B cell (primary cell): ENCODE measurements at regions not wholly inside any gene's neighbourhood (a gene's known extent, or its start where the extent isn't known, plus 50 kb on each side); places are given as distances from the start of the nearest gene placed in this dataset.
"Not testable (repeated sequence)": the region's sequence is repeated elsewhere in the genome, so short reads cannot be mapped to it uniquely, and the experiment has no call there.

ENCODE experiments used
- ATAC-seq: fragments of 200-7000 bp; cut with Tn5 transposase; one replicate; pipeline ENCODE4 v1.10.0; 2021; ENCODE audit warnings: low read depth, mild to moderate bottlenecking, moderate number of reproducible peaks, moderate library complexity
- CTCF ChIA-PET: fragments of 350-600 bp; sonication (Branson Sonifier 250); formaldehyde crosslinking; loops from one replicate; lab custom pipeline; 2021; ENCODE audit warnings: antibody characterized with exemption, inconsistent platforms; lab: Charles Lee
- POLR2A ChIA-PET: fragments of 350-600 bp; sonication (Branson Sonifier 250); formaldehyde crosslinking; loops from one replicate; lab custom pipeline; 2021; ENCODE audit warnings: antibody characterized with exemption; lab: Charles Lee
- DNase-seq: peaks from one replicate; pipeline ENCODE4 v3.0.0; 2013
- H2AFZ ChIP-seq: 2 replicates; pipeline ENCODE4 v1.6.1; 2012; ENCODE audit warnings: mild to moderate bottlenecking, low read depth, low read length; ENCODE audit not compliant: insufficient read depth, poor library complexity, severe bottlenecking
- H3K27ac ChIP-seq, 2 donors: 1 replicate in 1 of 2; 2 replicates in 1 of 2; pipeline ENCODE4 v1.5.1; 2012 to 2013; ENCODE audit warnings: low read length in 2 of 2, mild to moderate bottlenecking in 2 of 2, moderate library complexity in 1 of 2
- H3K27me3 ChIP-seq, 4 experiments: fragments of 200-600 bp in 1 of 4; sonication (generic) in 1 of 4; replicated peaks in 1 of 4; 1 replicate in 2 of 4; 2 replicates in 2 of 4; pipeline versions ENCODE4 v1.6.1 to v1.7.0; 2013 to 2016; ENCODE audit warnings: low read length in 3 of 4, mild to moderate bottlenecking in 2 of 4, mixed read lengths in 1 of 4, moderate library complexity in 1 of 4; ENCODE audit not compliant: insufficient read depth in 4 of 4, control insufficient read depth in 3 of 4; ENCODE audit errors: control extremely low read depth in 1 of 4
- H3K36me3 ChIP-seq, 2 experiments: replicated peaks in 1 of 2; 1 replicate in 1 of 2; 2 replicates in 1 of 2; pipeline versions ENCODE4 v1.6.1 to v1.7.1; 2013; ENCODE audit warnings: low read length in 1 of 2; ENCODE audit not compliant: insufficient read depth in 2 of 2, control insufficient read depth in 1 of 2; ENCODE audit errors: control extremely low read depth in 1 of 2, extremely low read depth in 1 of 2
- H3K4me1 ChIP-seq, 2 donors: fragments of 200-600 bp in 1 of 2; sonication (generic) in 1 of 2; 1 replicate in 1 of 2; 2 replicates in 1 of 2; pipeline versions ENCODE4 v1.5.1 to v1.6.1; 2013 to 2017; ENCODE audit warnings: low read length in 2 of 2; ENCODE audit not compliant: control insufficient read depth in 2 of 2, insufficient read depth in 2 of 2
- H3K4me2 ChIP-seq: replicated peaks from 2 replicates; pipeline ENCODE3; 2012; ENCODE audit warnings: mild to moderate bottlenecking, low read depth, low read length; ENCODE audit not compliant: poor library complexity, severe bottlenecking
- H3K4me3 ChIP-seq, 5 experiments: fragments of 200-600 bp in 1 of 5; sonication (generic) in 1 of 5; 1 replicate in 3 of 5; 2 replicates in 2 of 5; pipeline versions ENCODE4 v1.5.1 to v1.7.0; 2011 to 2016; ENCODE audit warnings: low read length in 4 of 5, mild to moderate bottlenecking in 4 of 5, low read depth in 2 of 5, control low read depth in 1 of 5, moderate library complexity in 1 of 5; ENCODE audit not compliant: insufficient read depth in 1 of 5; ENCODE audit errors: control extremely low read depth in 1 of 5, extremely low read depth in 1 of 5
- H3K79me2 ChIP-seq: fragments of 200-600 bp; sonication (generic); one replicate; pipeline ENCODE4 v1.6.0; 2016; ENCODE audit warnings: low read length; ENCODE audit not compliant: control insufficient read depth, insufficient read depth
- H3K9ac ChIP-seq: fragments of 200-600 bp; sonication (generic); 2 replicates; pipeline ENCODE4 v1.6.1; 2017; ENCODE audit warnings: mild to moderate bottlenecking, low read length, moderate library complexity
- H3K9me3 ChIP-seq, 3 donors: one replicate each; pipeline versions ENCODE4 v1.6.1 to v1.7.1; 2013; ENCODE audit warnings: low read length in 2 of 3; ENCODE audit not compliant: control insufficient read depth in 2 of 3, insufficient read depth in 1 of 3; ENCODE audit errors: control extremely low read depth in 1 of 3
- H4K20me1 ChIP-seq: 2 replicates; pipeline ENCODE4 v1.6.0; 2012; ENCODE audit warnings: mild to moderate bottlenecking, low read length; ENCODE audit not compliant: insufficient read depth, control insufficient read depth, poor library complexity, severe bottlenecking
- H3K27ac Mint-ChIP-seq: one replicate; pipeline ENCODE4 v1.8.0; 2021; ENCODE audit warnings: mixed read lengths
- H3K27me3 Mint-ChIP-seq: one replicate; pipeline ENCODE4 v1.8.0; 2021; ENCODE audit warnings: mixed read lengths
- H3K4me1 Mint-ChIP-seq: one replicate; pipeline ENCODE4 v1.8.0; 2021; ENCODE audit warnings: mixed read lengths
- H3K4me3 Mint-ChIP-seq: one replicate; pipeline ENCODE4 v1.8.0; 2021; ENCODE audit warnings: mixed read lengths
- H3K9me3 Mint-ChIP-seq: one replicate; pipeline ENCODE4 v1.8.0; 2022; ENCODE audit warnings: mixed read lengths; ENCODE audit not compliant: insufficient read depth
- CTCF ChIP-seq: fragments of 200-600 bp; IDR thresholded peaks from one replicate; pipeline ENCODE4 v1.8.0; 2022; ENCODE audit warnings: antibody characterized with exemption, mild to moderate bottlenecking
- EZH2 ChIP-seq: IDR thresholded peaks from 2 replicates; pipeline ENCODE4 v1.6.1; 2012; ENCODE audit warnings: borderline replicate concordance, low read depth, mild to moderate bottlenecking, moderate library complexity, low read length; ENCODE audit not compliant: insufficient read depth, poor library complexity, severe bottlenecking
- WGBS: methylation state at CpG from one replicate; pipeline ENCODE4 v1.1.5; 2013; ENCODE audit warnings: missing lambda C conversion rate; ENCODE audit not compliant: insufficient coverage; 5-methylcytosine and 5-hydroxymethylcytosine counted together
- intact Hi-C: fragments of 100-400 bp; cut with micrococcal nuclease; formaldehyde crosslinking; loops from one replicate; pipeline ENCODE4 v1.10.0; 2022

- H2AFZ ChIP-seq, H3K27ac ChIP-seq, H3K9ac ChIP-seq, H3K36me3 ChIP-seq, H3K27ac Mint-ChIP-seq, H3K9me3 ChIP-seq, H3K4me2 ChIP-seq, ATAC-seq, H3K4me1 ChIP-seq, H3K4me3 ChIP-seq, POLR2A ChIA-PET, H3K79me2 ChIP-seq, H3K27me3 Mint-ChIP-seq, H3K9me3 Mint-ChIP-seq, intact Hi-C loops, H3K4me3 Mint-ChIP-seq, DNase-seq, H3K4me1 Mint-ChIP-seq, H4K20me1 ChIP-seq, H3K27me3 ChIP-seq: not testable (repeated sequence)
- CTCF ChIA-PET: interaction anchor here (0.6 kb wide), 1 partner anchor 1075 kb away, joined by 3 read pairs; no protein-coding TSS in a partner anchor
- no CpG with 5 or more reads among the region's 2 CpGs for WGBS
These were observed 156.9 kb upstream of the FAM20A start for GRCh38 chr17:68757866-68758757.

DNA sequence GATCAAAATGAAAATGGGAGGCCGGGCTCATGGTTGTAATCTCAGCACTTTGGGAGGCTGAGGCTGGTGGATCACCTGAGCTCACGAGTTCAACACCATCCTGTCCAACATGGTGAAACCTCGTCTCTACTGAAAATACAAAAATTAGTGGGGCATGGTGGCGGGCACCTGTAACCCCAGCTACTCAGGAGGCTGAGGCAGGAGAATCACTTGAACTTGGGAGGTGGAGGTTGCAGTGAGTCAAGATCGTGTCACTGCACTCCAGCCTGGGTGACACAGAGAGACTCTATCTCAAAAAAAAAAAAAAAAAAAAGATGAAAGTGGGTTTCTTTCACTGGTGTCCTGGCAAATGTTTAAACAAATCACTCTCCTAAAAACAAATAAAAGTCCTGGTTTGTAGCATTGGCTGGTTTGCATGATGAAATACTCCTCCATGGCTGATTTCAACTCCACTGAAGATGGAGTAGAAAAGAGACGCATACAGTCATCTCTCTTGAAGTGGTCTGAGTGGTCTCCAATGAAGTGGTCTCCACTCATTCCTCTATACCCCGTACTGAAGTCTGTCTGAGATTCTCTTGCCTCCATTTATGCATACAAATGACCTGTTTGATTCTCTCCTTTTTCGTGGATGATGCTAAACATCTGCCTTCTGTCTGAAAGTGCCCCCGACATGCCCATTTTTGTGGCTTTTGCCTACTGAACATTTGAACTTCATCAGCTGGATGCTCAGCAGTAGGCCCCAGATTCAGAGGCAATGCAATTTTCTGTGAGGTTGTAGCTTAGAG is 153.0 kb upstream of the FAM20A start:
- no peak for DNase-seq

More for the DNA sequence above, 153.0 kb upstream of the FAM20A start:
- Mint-ChIP-seq H3K4me1 (no peaks in the 10 kb centered on the region), H3K27me3 (peaks cover 9% of the 10 kb centered on the region), H3K4me3 (no peak overlapping the region), H3K9me3 (peaks cover 7% of the 10 kb centered on the region), H3K27ac (no peak overlapping the region)
- 100% methylated on average over 4 of the region's 9 CpGs for WGBS
- ChIA-PET POLR2A (no interaction called here), CTCF (interaction anchor here (0.6 kb wide), 1 partner anchor 645 kb away, joined by 3 read pairs; no protein-coding TSS in a partner anchor)
- Histone ChIP-seq H3K4me1 (no peaks in the 10 kb centered on the region), H3K9me3 (no peaks in the 10 kb centered on the region), H3K27me3 (no peaks in the 10 kb centered on the region), H3K4me3 (no peak overlapping the region), H3K9ac (no peak overlapping the region), H3K27ac (no peak overlapping the region), H3K4me2 (no peak overlapping the region), H3K79me2 (no peaks in the 10 kb centered on the region), H3K36me3 (no peaks in the 10 kb centered on the region), H2AFZ (no peak overlapping the region), H4K20me1 (no peaks in the 10 kb centered on the region)
- no peak for TF ChIP-seq EZH2
- TF ChIP-seq CTCF: no peak
- no peak for ATAC-seq
- intact Hi-C loops: no loop called here
